ENCODE measurements at regions not wholly inside any gene's neighbourhood (a gene's known extent, or its start where the extent isn't known, plus 50 kb on each side); places are given as distances from the start of the nearest gene placed in this dataset.
A peak's percentile ranks its signal among the peaks of the same experiment; 100 is the strongest.

- WGBS, 10 experiments: 0 to 100% (median 86%) methylated on average over 1 of the region's 1 CpG; no CpG with 5 or more reads in 1 of the 10 experiments
- H3K27ac ChIP-seq: no peak overlapping the region
- in situ Hi-C loops (cut with MboI; ENCODE audit: low pct_unique_long_range_greater_than_20kb in 2 of 9, low sequenced_read_pairs in 9 of 9, unreplicated experiment in 9 of 9): no loop called here
- no peaks in the 10 kb centered on the region for H3K4me1 ChIP-seq (replicated peaks in 1 of 2)
- ATAC-seq (replicated peaks in 6 of 8): peak in 3 of 8 experiments; percentile 38 to 97 (median 97)
- no peak overlapping the region for H3K4me3 ChIP-seq
Observed at GRCh38 chr2:188922191-188922590, 52.0 kb upstream of the COL3A1 start.
